HL-60 (cell line): ENCODE measurements at regions not wholly inside any gene's neighbourhood (a gene's known extent, or its start where the extent isn't known, plus 50 kb on each side); places are given as distances from the start of the nearest gene placed in this dataset.

Experiments used
- CTCF ChIP-seq: IDR thresholded peaks from one replicate; pipeline ENCODE4 v1.5.1; 2011; ENCODE audit warnings: low read length, control low read depth, inconsistent platforms; ENCODE audit not compliant: insufficient read depth
- GABPA ChIP-seq: IDR thresholded peaks from 2 replicates; pipeline ENCODE4 v1.6.1; 2012; ENCODE audit warnings: low read depth
- POLR2AphosphoS5 ChIP-seq: IDR thresholded peaks from 2 replicates; pipeline ENCODE4 v1.6.1; 2012; ENCODE audit warnings: low read depth
- REST ChIP-seq: IDR thresholded peaks from 2 replicates; pipeline ENCODE4 v1.6.1; 2012; ENCODE audit warnings: low read depth; ENCODE audit not compliant: insufficient replicate concordance
- SPI1 ChIP-seq: IDR thresholded peaks from 2 replicates; pipeline ENCODE4 v1.6.1; 2012; ENCODE audit warnings: low read depth, mild to moderate bottlenecking, borderline replicate concordance

- TF ChIP-seq REST = no peak
- no peak for TF ChIP-seq CTCF
- TF ChIP-seq POLR2AphosphoS5 = no peak
- no peak for TF ChIP-seq SPI1
- no peak for TF ChIP-seq GABPA
Observed at GRCh38 chr6:100946711-100947110, 65.6 kb upstream of the ASCC3 start.
